Keratinocyte (primary cell): ENCODE measurements at regions not wholly inside any gene's neighbourhood (a gene's known extent, or its start where the extent isn't known, plus 50 kb on each side); places are given as distances from the start of the nearest gene placed in this dataset.

ENCODE experiments used
- DNase-seq: peaks from one replicate; pipeline ENCODE4 v3.0.0-alpha.2; 2011; ENCODE audit warnings: low read depth, missing footprints, low spot score
- FAIRE-seq: peaks from 2 replicates; lab custom pipeline; 2011; peaks lifted over from hg19 to GRCh38; lab: Jason Lieb, UNC
- H2AFZ ChIP-seq: 2 replicates; pipeline ENCODE4 v1.6.0; 2012; ENCODE audit warnings: low read length, control low read depth, inconsistent platforms; ENCODE audit not compliant: control insufficient read depth
- H3K27ac ChIP-seq: 2 replicates; pipeline ENCODE4 v1.5.1; 2011; ENCODE audit warnings: low read length; ENCODE audit not compliant: control insufficient read depth, insufficient read depth
- H3K27me3 ChIP-seq: 3 replicates; pipeline ENCODE4 v1.6.0; 2011; ENCODE audit warnings: low read length; ENCODE audit not compliant: control insufficient read depth, insufficient read depth; ENCODE audit errors: extremely low read depth
- H3K36me3 ChIP-seq, 2 experiments: 2 replicates in 1 of 2; 3 replicates in 1 of 2; pipeline ENCODE4 v1.5.1; 2011; ENCODE audit warnings: low read length in 2 of 2, mild to moderate bottlenecking in 1 of 2; ENCODE audit not compliant: control insufficient read depth in 2 of 2, insufficient read depth in 2 of 2; ENCODE audit errors: extremely low read depth in 1 of 2
- H3K4me1 ChIP-seq: 3 replicates; pipeline ENCODE4 v1.5.1; 2011; ENCODE audit warnings: low read length; ENCODE audit not compliant: control insufficient read depth, insufficient read depth; ENCODE audit errors: extremely low read depth
- H3K4me2 ChIP-seq: 3 replicates; pipeline ENCODE4 v1.6.0; 2011; ENCODE audit warnings: low read depth, low read length; ENCODE audit not compliant: control insufficient read depth, insufficient read depth; ENCODE audit errors: extremely low read depth
- H3K4me3 ChIP-seq, 3 experiments: fragments of 200-600 bp in 1 of 3; sonication (generic) in 1 of 3; 2 replicates in 2 of 3; 3 replicates in 1 of 3; pipeline ENCODE4 v1.5.1; 2011 to 2016; ENCODE audit warnings: low read length in 3 of 3, mild to moderate bottlenecking in 3 of 3, control low read depth in 2 of 3, inconsistent platforms in 1 of 3, low read depth in 1 of 3, mixed read lengths in 1 of 3, mixed run types in 1 of 3, moderate library complexity in 1 of 3; ENCODE audit not compliant: control insufficient read depth in 2 of 3, insufficient read depth in 2 of 3; ENCODE audit errors: extremely low read depth in 1 of 3
- H3K79me2 ChIP-seq: 2 replicates; pipeline ENCODE4 v1.6.0; 2012; ENCODE audit warnings: low read length; ENCODE audit not compliant: control insufficient read depth, insufficient read depth
- H3K9ac ChIP-seq: 3 replicates; pipeline ENCODE4 v1.6.0; 2011; ENCODE audit warnings: low read length; ENCODE audit not compliant: control insufficient read depth, insufficient read depth; ENCODE audit errors: extremely low read depth
- H3K9me1 ChIP-seq: 3 replicates; pipeline ENCODE4 v1.6.0; 2011; ENCODE audit warnings: low read length; ENCODE audit not compliant: control insufficient read depth, insufficient read depth; ENCODE audit errors: extremely low read depth
- H3K9me3 ChIP-seq: 2 replicates; pipeline ENCODE4 v1.5.1; 2012; ENCODE audit warnings: low read depth, low read length; ENCODE audit not compliant: control insufficient read depth
- H4K20me1 ChIP-seq: 3 replicates; pipeline ENCODE4 v1.6.0; 2011; ENCODE audit warnings: low read length; ENCODE audit not compliant: control insufficient read depth, insufficient read depth; ENCODE audit errors: extremely low read depth
- CTCF ChIP-seq, 3 experiments: IDR thresholded peaks in 1 of 3; conservative IDR thresholded peaks in 1 of 3; optimal IDR thresholded peaks in 1 of 3; 2 replicates in 2 of 3; 3 replicates in 1 of 3; pipeline versions ENCODE3 to v1.5.1; 2011; ENCODE audit warnings: low read length in 3 of 3, mild to moderate bottlenecking in 3 of 3, moderate library complexity in 2 of 3, control low read depth in 1 of 3, inconsistent platforms in 1 of 3; ENCODE audit not compliant: insufficient read depth in 2 of 3; ENCODE audit errors: extremely low read depth in 1 of 3
- EZH2 ChIP-seq: IDR thresholded peaks from one replicate; pipeline ENCODE4 v1.6.1; 2012; ENCODE audit warnings: inconsistent platforms, mild to moderate bottlenecking, low read length, moderate library complexity
- dilution Hi-C: fragments of 300-500 bp; cut with MboI; formaldehyde crosslinking; loops from one replicate; pipeline ENCODE4 v1.7.0; 2020; ENCODE audit warnings: low sequenced_read_pairs; ENCODE audit not compliant: extremely low pct_ligation_motif_present

- Histone ChIP-seq H3K36me3 (no peaks in the 10 kb centered on the region), H3K27ac (no peak overlapping the region), H3K9ac (no peak overlapping the region), H3K4me2 (no peak overlapping the region), H4K20me1 (no peaks in the 10 kb centered on the region), H3K4me1 (no peaks in the 10 kb centered on the region), H3K27me3 (no peaks in the 10 kb centered on the region), H2AFZ (no peak overlapping the region), H3K4me3 (no peak overlapping the region), H3K79me2 (no peaks in the 10 kb centered on the region), H3K9me3 (no peaks in the 10 kb centered on the region), H3K9me1 (no peaks in the 10 kb centered on the region)
- no peak for FAIRE-seq
- no peak for DNase-seq
- TF ChIP-seq CTCF (optimal IDR thresholded peaks at IDR 0.05 in 1 of 3, IDR thresholded peaks at IDR 0.05 in 1 of 3, conservative IDR thresholded peaks at IDR 0.05 in 1 of 3; ENCODE audit: extremely low read depth in 1 of 3, insufficient read depth in 2 of 3, low read length in 3 of 3) = no peak
- TF ChIP-seq EZH2 = no peak
- dilution Hi-C loops = no loop called here
These were observed 979.8 kb upstream of the GJE1 start for GRCh38 chr6:141152951-141153350.

- Histone ChIP-seq H3K4me3 (no peak overlapping the region), H3K4me2 (no peak overlapping the region), H3K4me1 (no peaks in the 10 kb centered on the region), H3K27ac (no peak overlapping the region), H3K27me3 (no peaks in the 10 kb centered on the region), H3K9ac (no peak overlapping the region), H2AFZ (no peak overlapping the region), H3K9me1 (no peaks in the 10 kb centered on the region), H3K36me3 (no peaks in the 10 kb centered on the region), H4K20me1 (no peaks in the 10 kb centered on the region), H3K79me2 (no peaks in the 10 kb centered on the region), H3K9me3 (no peaks in the 10 kb centered on the region)
- no peak for TF ChIP-seq EZH2
- no peak for TF ChIP-seq CTCF (optimal IDR thresholded peaks at IDR 0.05 in 1 of 3, IDR thresholded peaks at IDR 0.05 in 1 of 3, conservative IDR thresholded peaks at IDR 0.05 in 1 of 3; ENCODE audit: extremely low read depth in 1 of 3, insufficient read depth in 2 of 3, low read length in 3 of 3)
- dilution Hi-C loops = no loop called here
- FAIRE-seq (no peak), DNase-seq (no peak)
These were observed 980.9 kb upstream of the GJE1 start for GRCh38 chr6:141151710-141152417.
